T-helper 17 cell (primary cell): ENCODE measurements at regions not wholly inside any gene's neighbourhood (a gene's known extent, or its start where the extent isn't known, plus 50 kb on each side); places are given as distances from the start of the nearest gene placed in this dataset.
A peak's percentile ranks its signal among the peaks of the same experiment; 100 is the strongest.

Experiments used
- ATAC-seq: fragments of 150-1000 bp; cut with Tn5 transposase; 2 replicates; pipeline ENCODE4 v1.10.0; 2021; ENCODE audit warnings: mild to moderate bottlenecking, moderate library complexity
- DNase-seq, 3 donors: peaks; one replicate each; pipeline versions ENCODE4 v3.0.0 to v3.0.0-alpha.2; 2020 to 2021
- H3K9me3 ChIP-seq: one replicate; pipeline ENCODE4 v1.7.0; 2013; ENCODE audit warnings: low read length, mild to moderate bottlenecking; ENCODE audit not compliant: control insufficient read depth, poor library complexity, severe bottlenecking
- H3K27ac Mint-ChIP-seq: one replicate; pipeline ENCODE4 v1.8.0; 2022; ENCODE audit warnings: mild to moderate bottlenecking, moderate library complexity, mixed read lengths
- H3K27me3 Mint-ChIP-seq: one replicate; pipeline ENCODE4 v1.8.0; 2022; ENCODE audit warnings: mixed read lengths
- H3K36me3 Mint-ChIP-seq: one replicate; pipeline ENCODE4 v1.8.0; 2022; ENCODE audit warnings: low read depth, mixed read lengths
- H3K4me1 Mint-ChIP-seq: one replicate; pipeline ENCODE4 v1.8.0; 2022; ENCODE audit warnings: mild to moderate bottlenecking, mixed read lengths
- H3K4me3 Mint-ChIP-seq: one replicate; pipeline ENCODE4 v1.8.0; 2022; ENCODE audit warnings: mild to moderate bottlenecking, moderate library complexity, mixed read lengths

GRCh38 chr5:179497636-179498340 is 52.6 kb upstream of the RUFY1 start:
- no peaks in the 10 kb centered on the region for H3K9me3 ChIP-seq
- DNase-seq (no peak), ATAC-seq (no peak)
- Mint-ChIP-seq H3K27me3 (peaks cover 9% of the 10 kb centered on the region), H3K4me3 (no peak overlapping the region), H3K4me1 (peaks cover 5% of the 10 kb centered on the region), H3K36me3 (no peaks in the 10 kb centered on the region), H3K27ac (no peak overlapping the region)

GRCh38 chr5:179495906-179496455 is 54.4 kb upstream of the RUFY1 start:
- H3K9me3 ChIP-seq: no peaks in the 10 kb centered on the region
- no peak overlapping the region for H3K27ac Mint-ChIP-seq
- ATAC-seq (no peak), DNase-seq (no peak)
- H3K4me3 Mint-ChIP-seq: no peak overlapping the region
- peaks cover 5% of the 10 kb centered on the region for H3K4me1 Mint-ChIP-seq
- peaks cover 9% of the 10 kb centered on the region for H3K27me3 Mint-ChIP-seq
- no peaks in the 10 kb centered on the region for H3K36me3 Mint-ChIP-seq

- Mint-ChIP-seq H3K4me1 (peaks cover 5% of the 10 kb centered on the region), H3K27me3 (peaks cover 9% of the 10 kb centered on the region), H3K4me3 (no peak overlapping the region), H3K36me3 (no peaks in the 10 kb centered on the region), H3K27ac (no peak overlapping the region)
- no peaks in the 10 kb centered on the region for H3K9me3 ChIP-seq
- DNase-seq (no peak), ATAC-seq (no peak)
Measured at GRCh38 chr5:179494774-179495526, 55.4 kb upstream of the RUFY1 start.

GRCh38 chr5:179488975-179489374 is 61.4 kb upstream of the RUFY1 start:
- H3K36me3 Mint-ChIP-seq: no peaks in the 10 kb centered on the region
- H3K4me3 Mint-ChIP-seq: no peak overlapping the region
- peaks cover 28% of the 10 kb centered on the region for H3K27me3 Mint-ChIP-seq
- H3K9me3 ChIP-seq: no peaks in the 10 kb centered on the region
- ATAC-seq: no peak
- H3K27ac Mint-ChIP-seq: no peak overlapping the region
- no peak for DNase-seq
- no peaks in the 10 kb centered on the region for H3K4me1 Mint-ChIP-seq

GRCh38 chr5:179488491-179488890 is 61.9 kb upstream of the RUFY1 start:
- H3K36me3 Mint-ChIP-seq: no peaks in the 10 kb centered on the region
- no peak for DNase-seq
- no peak overlapping the region for H3K27ac Mint-ChIP-seq
- no peak for ATAC-seq
- no peaks in the 10 kb centered on the region for H3K9me3 ChIP-seq
- H3K4me1 Mint-ChIP-seq: no peaks in the 10 kb centered on the region
- H3K4me3 Mint-ChIP-seq: no peak overlapping the region
- peaks cover 28% of the 10 kb centered on the region for H3K27me3 Mint-ChIP-seq

GRCh38 chr5:179487145-179487544 is 63.2 kb upstream of the RUFY1 start:
- Mint-ChIP-seq H3K27me3 (peaks cover 28% of the 10 kb centered on the region), H3K4me3 (no peak overlapping the region), H3K4me1 (no peaks in the 10 kb centered on the region), H3K36me3 (no peaks in the 10 kb centered on the region), H3K27ac (no peak overlapping the region)
- ATAC-seq (no peak), DNase-seq (no peak)
- no peaks in the 10 kb centered on the region for H3K9me3 ChIP-seq

- no peak for DNase-seq
- H3K27me3 Mint-ChIP-seq: peaks cover 28% of the 10 kb centered on the region
- no peak overlapping the region for H3K27ac Mint-ChIP-seq
- H3K9me3 ChIP-seq: no peaks in the 10 kb centered on the region
- ATAC-seq: no peak
- H3K4me1 Mint-ChIP-seq: no peaks in the 10 kb centered on the region
- no peaks in the 10 kb centered on the region for H3K36me3 Mint-ChIP-seq
- H3K4me3 Mint-ChIP-seq: no peak overlapping the region
Measured at GRCh38 chr5:179486596-179487051, 63.7 kb upstream of the RUFY1 start.

- H3K9me3 ChIP-seq: no peaks in the 10 kb centered on the region
- Mint-ChIP-seq H3K4me1 (no peaks in the 10 kb centered on the region), H3K27me3 (peaks cover 28% of the 10 kb centered on the region), H3K27ac (no peak overlapping the region), H3K36me3 (no peaks in the 10 kb centered on the region), H3K4me3 (no peak overlapping the region)
- DNase-seq (no peak), ATAC-seq (no peak)
Measured at GRCh38 chr5:179485845-179486575, 64.3 kb upstream of the RUFY1 start.

- no peaks in the 10 kb centered on the region for H3K9me3 ChIP-seq
Measured at GRCh38 chr5:179484761-179485160, 65.6 kb upstream of the RUFY1 start.

GRCh38 chr5:179484201-179484600 is 66.2 kb upstream of the RUFY1 start:
- DNase-seq (no peak), ATAC-seq (no peak)
- H3K4me1 Mint-ChIP-seq: no peaks in the 10 kb centered on the region
- peaks cover 30% of the 10 kb centered on the region for H3K27me3 Mint-ChIP-seq
- H3K27ac Mint-ChIP-seq: no peak overlapping the region
- H3K9me3 ChIP-seq: no peaks in the 10 kb centered on the region
- no peaks in the 10 kb centered on the region for H3K36me3 Mint-ChIP-seq
- H3K4me3 Mint-ChIP-seq: no peak overlapping the region

More at GRCh38 chr5:179484761-179485160, 65.6 kb upstream of the RUFY1 start:
- H3K4me1 Mint-ChIP-seq: no peaks in the 10 kb centered on the region
- H3K27me3 Mint-ChIP-seq: peaks cover 28% of the 10 kb centered on the region
- H3K4me3 Mint-ChIP-seq: no peak overlapping the region
- no peaks in the 10 kb centered on the region for H3K36me3 Mint-ChIP-seq
- DNase-seq: no peak
- ATAC-seq: no peak
- no peak overlapping the region for H3K27ac Mint-ChIP-seq

GRCh38 chr5:179478624-179479023 is 71.7 kb upstream of the RUFY1 start:
- Mint-ChIP-seq H3K36me3 (no peaks in the 10 kb centered on the region), H3K27ac (no peak overlapping the region), H3K27me3 (peaks cover 39% of the 10 kb centered on the region), H3K4me3 (no peak overlapping the region), H3K4me1 (no peaks in the 10 kb centered on the region)
- no peak for ATAC-seq
- DNase-seq: no peak
- H3K9me3 ChIP-seq: no peaks in the 10 kb centered on the region

GRCh38 chr5:179475208-179475751 is 75.1 kb upstream of the RUFY1 start:
- Mint-ChIP-seq H3K4me3 (peak overlapping the region; percentile 12), H3K4me1 (no peaks in the 10 kb centered on the region), H3K27ac (no peak overlapping the region), H3K27me3 (peaks cover 39% of the 10 kb centered on the region), H3K36me3 (no peaks in the 10 kb centered on the region)
- no peak for DNase-seq
- ATAC-seq: no peak
- H3K9me3 ChIP-seq: no peaks in the 10 kb centered on the region

- H3K9me3 ChIP-seq: no peaks in the 10 kb centered on the region
- Mint-ChIP-seq H3K4me3 (no peak overlapping the region), H3K27me3 (peaks cover 26% of the 10 kb centered on the region), H3K27ac (no peak overlapping the region), H3K36me3 (no peaks in the 10 kb centered on the region), H3K4me1 (no peaks in the 10 kb centered on the region)
- no peak for ATAC-seq
- no peak for DNase-seq
Measured at GRCh38 chr5:179472641-179473040, 77.7 kb upstream of the RUFY1 start.
